Endothelial cell of umbilical vein (primary cell): ENCODE measurements at regions not wholly inside any gene's neighbourhood (a gene's known extent, or its start where the extent isn't known, plus 50 kb on each side); places are given as distances from the start of the nearest gene placed in this dataset.

ENCODE experiments used
- BruUV-seq: library from RNA; stranded (reverse); fragments of 400-500 nt; replicated peaks from 2 replicates; lab custom pipeline; 2021; lab: Mats Ljungman, UMichigan
- CTCF ChIA-PET: fragments of 300-600, 350-600 bp; sonication (Branson Sonifier 250); formaldehyde crosslinking; loops from one replicate; lab custom pipeline; 2021; ENCODE audit warnings: antibody characterized with exemption, inconsistent platforms; lab: Charles Lee
- POLR2A ChIA-PET: fragments of 300-600, 350-600 bp; sonication (Branson Sonifier 250); formaldehyde crosslinking; loops from one replicate; lab custom pipeline; 2021; ENCODE audit warnings: antibody characterized with exemption, inconsistent platforms; lab: Charles Lee
- DNase-seq: peaks from one replicate; pipeline ENCODE4 v3.0.0-alpha.2; 2011; ENCODE audit warnings: low read depth, low spot score
- FAIRE-seq: peaks from 2 replicates; lab custom pipeline; 2011; peaks lifted over from hg19 to GRCh38; lab: Jason Lieb, UNC
- H2AFZ ChIP-seq: 2 replicates; pipeline ENCODE4 v1.6.0; 2012; ENCODE audit warnings: low read depth, low read length, control low read depth, inconsistent platforms
- H3K27ac ChIP-seq: 2 replicates; pipeline ENCODE4 v1.5.1; 2011; ENCODE audit warnings: low read depth, mild to moderate bottlenecking, control low read depth, low read length, moderate library complexity; ENCODE audit not compliant: insufficient read depth
- H3K27me3 ChIP-seq, 2 experiments: 2 replicates each; pipeline versions ENCODE4 v1.6.0 to v1.6.1; 2011; ENCODE audit warnings: low read length in 2 of 2, mixed read lengths in 1 of 2; ENCODE audit not compliant: control insufficient read depth in 2 of 2, insufficient read depth in 2 of 2
- H3K36me3 ChIP-seq, 2 experiments: 2 replicates in 1 of 2; 3 replicates in 1 of 2; pipeline ENCODE4 v1.5.1; 2011; ENCODE audit warnings: low read length in 2 of 2, mild to moderate bottlenecking in 1 of 2, moderate library complexity in 1 of 2; ENCODE audit not compliant: control insufficient read depth in 2 of 2, insufficient read depth in 2 of 2; ENCODE audit errors: extremely low read depth in 1 of 2
- H3K4me1 ChIP-seq: 3 replicates; pipeline ENCODE4 v1.5.1; 2011; ENCODE audit warnings: mild to moderate bottlenecking, low read length; ENCODE audit not compliant: control insufficient read depth, insufficient read depth; ENCODE audit errors: extremely low read depth
- H3K4me2 ChIP-seq: 2 replicates; pipeline ENCODE4 v1.6.1; 2011; ENCODE audit warnings: low read length, control low read depth, mixed read lengths; ENCODE audit not compliant: insufficient read depth
- H3K4me3 ChIP-seq, 3 experiments: fragments of 200-600 bp in 1 of 3; sonication (generic), shearing (Covaris generic) in 1 of 3; replicated peaks in 1 of 3; 2 replicates each; pipeline ENCODE4 v1.5.1; 2011 to 2016; ENCODE audit warnings: control low read depth in 3 of 3, low read length in 3 of 3, mild to moderate bottlenecking in 2 of 3, inconsistent platforms in 1 of 3, low read depth in 1 of 3, moderate library complexity in 1 of 3; ENCODE audit not compliant: insufficient read depth in 1 of 3
- H3K79me2 ChIP-seq: 2 replicates; pipeline ENCODE4 v1.6.0; 2012; ENCODE audit warnings: low read length, inconsistent platforms; ENCODE audit not compliant: control insufficient read depth, insufficient read depth
- H3K9ac ChIP-seq: replicated peaks from 2 replicates; pipeline ENCODE3; 2011; ENCODE audit warnings: low read length, control low read depth; ENCODE audit not compliant: insufficient read depth; ENCODE audit errors: extremely low read depth
- H3K9me1 ChIP-seq: replicated peaks from 3 replicates; pipeline ENCODE4 v1.6.0; 2011; ENCODE audit warnings: mild to moderate bottlenecking, low read length; ENCODE audit not compliant: control insufficient read depth, insufficient read depth; ENCODE audit errors: extremely low read depth
- H3K9me3 ChIP-seq: replicated peaks from 2 replicates; pipeline ENCODE4 v1.5.1; 2012; ENCODE audit warnings: low read length, inconsistent platforms; ENCODE audit not compliant: control insufficient read depth, insufficient read depth
- H4K20me1 ChIP-seq: replicated peaks from 2 replicates; pipeline ENCODE3; 2011; ENCODE audit warnings: mild to moderate bottlenecking, low read length; ENCODE audit not compliant: control insufficient read depth, insufficient read depth; ENCODE audit errors: extremely low read depth
- CTCF ChIP-seq, 2 donors: IDR thresholded peaks; 1 replicate in 1 of 2; 2 replicates in 1 of 2; pipeline ENCODE4 v1.5.1; 2011; ENCODE audit warnings: low read length in 2 of 2, mild to moderate bottlenecking in 2 of 2, moderate library complexity in 2 of 2, control low read depth in 1 of 2, inconsistent platforms in 1 of 2, low read depth in 1 of 2; ENCODE audit not compliant: insufficient read depth in 1 of 2; ENCODE audit errors: extremely low read depth in 1 of 2
- EZH2 ChIP-seq: IDR thresholded peaks from 2 replicates; pipeline ENCODE4 v1.6.1; 2012; ENCODE audit warnings: borderline replicate concordance, low read depth, mild to moderate bottlenecking, moderate library complexity, low read length, inconsistent platforms; ENCODE audit not compliant: severe bottlenecking
- FOS ChIP-seq: IDR thresholded peaks from 2 replicates; pipeline ENCODE4 v1.6.1; 2011; ENCODE audit warnings: mild to moderate bottlenecking, low read length, moderate library complexity, borderline replicate concordance; ENCODE audit not compliant: insufficient read depth
- GATA2 ChIP-seq: IDR thresholded peaks from 2 replicates; pipeline ENCODE4 v1.7.0; 2011; ENCODE audit warnings: low read depth, mild to moderate bottlenecking, moderate library complexity, mixed read lengths, low read length; ENCODE audit not compliant: insufficient read length, insufficient read depth
- JUN ChIP-seq: IDR thresholded peaks from 2 replicates; pipeline ENCODE4 v1.6.1; 2011; ENCODE audit warnings: borderline replicate concordance, low read depth; ENCODE audit not compliant: insufficient read length, insufficient read depth
- MAX ChIP-seq: IDR thresholded peaks from 2 replicates; pipeline ENCODE4 v1.6.1; 2011; ENCODE audit not compliant: insufficient read depth, insufficient read length
- MYC ChIP-seq: IDR thresholded peaks from one replicate; pipeline ENCODE4 v1.6.1; 2011; ENCODE audit warnings: mild to moderate bottlenecking, low read depth, low read length
- POLR2A ChIP-seq: IDR thresholded peaks from 2 replicates; pipeline ENCODE4 v1.6.1; 2012; ENCODE audit warnings: low read depth, mild to moderate bottlenecking, control low read depth, low read length
- POLR2AphosphoS5 ChIP-seq: IDR thresholded peaks from 2 replicates; pipeline ENCODE4 v1.6.1; 2012; ENCODE audit warnings: low read depth, mild to moderate bottlenecking, control low read depth, low read length, moderate library complexity; ENCODE audit not compliant: insufficient read depth
- dilution Hi-C: fragments of 300-500 bp; cut with MboI; formaldehyde crosslinking; loops from one replicate; pipeline ENCODE4 v1.15.0; 2019; ENCODE audit warnings: low sequenced_read_pairs; ENCODE audit not compliant: extremely low pct_ligation_motif_present
- intact Hi-C: fragments of 100-400 bp; cut with micrococcal nuclease; formaldehyde crosslinking; loops from one replicate; pipeline ENCODE4 v1.10.0; 2022

- DNase-seq: peak; percentile 83
- BruUV-seq: no TSS peak
- Histone ChIP-seq H3K79me2 (no peaks in the 10 kb centered on the region), H4K20me1 (no peaks in the 10 kb centered on the region), H3K9me3 (no peaks in the 10 kb centered on the region), H3K4me1 (peaks cover 26% of the 10 kb centered on the region), H3K27me3 (no peaks in the 10 kb centered on the region), H3K4me2 (peak overlapping the region; percentile 94), H3K27ac (peak overlapping the region; percentile 86), H3K9me1 (no peaks in the 10 kb centered on the region), H3K9ac (peak overlapping the region; percentile 56), H2AFZ (peak overlapping the region; percentile 72), H3K4me3 (peak overlapping the region in 1 of 3 experiments; percentile 24), H3K36me3 (no peaks in the 10 kb centered on the region)
- CTCF ChIA-PET: interaction anchor here (0.6 to 2.2 kb wide), 8 partner anchors 10 to 159 kb away, joined by 3 to 13 read pairs (median 3); no protein-coding TSS in a partner anchor
- peak; percentile 87 for FAIRE-seq
- dilution Hi-C loops: no loop called here
- POLR2A ChIA-PET: no interaction called here
- no peak for TF ChIP-seq EZH2
- no peak for TF ChIP-seq JUN
- no peak for TF ChIP-seq MAX
- TF ChIP-seq POLR2A: no peak
- TF ChIP-seq CTCF (IDR thresholded peaks at IDR 0.05; ENCODE audit: extremely low read depth in 1 of 2, insufficient read depth in 1 of 2, low read depth in 1 of 2, low read length in 2 of 2): no peak
- peak; percentile 66 for TF ChIP-seq POLR2AphosphoS5
- TF ChIP-seq FOS: peak; percentile 38
- TF ChIP-seq GATA2: no peak
- no peak for TF ChIP-seq MYC
- intact Hi-C loops: loop anchor here (1.0 to 10.0 kb wide), 2 partner anchors 8 to 289 kb away; no protein-coding TSS in a partner anchor
These were observed 151.3 kb downstream of the LCA5 start for GRCh38 chr6:79385893-79386292.
